Activated naive CD8-positive, alpha-beta T cell treated with anti-CD3 and anti-CD28 coated beads, Interleukin-2, amount 10 ng/mL, durations not matched to agents 7 days and 5 days (primary cell): ENCODE measurements at regions not wholly inside any gene's neighbourhood (a gene's known extent, or its start where the extent isn't known, plus 50 kb on each side); places are given as distances from the start of the nearest gene placed in this dataset.
A peak's percentile ranks its signal among the peaks of the same experiment; 100 is the strongest.

Experiments
- ATAC-seq: fragments of 150-1000 bp; cut with Tn5 transposase; one replicate; pipeline ENCODE4 v1.10.0; 2021; ENCODE audit warnings: low read depth, moderate library complexity
- POLR2A ChIA-PET: fragments of 350-600 bp; sonication (Branson Sonifier 250); formaldehyde crosslinking; loops from one replicate; lab custom pipeline; 2021; ENCODE audit warnings: antibody characterized with exemption; lab: Charles Lee
- DNase-seq: peaks from one replicate; pipeline ENCODE4 v3.0.0; 2021
- H3K27ac Mint-ChIP-seq: one replicate; pipeline ENCODE4 v1.8.0; 2022; ENCODE audit warnings: mild to moderate bottlenecking, mixed read lengths
- H3K27me3 Mint-ChIP-seq: one replicate; pipeline ENCODE4 v1.8.0; 2022; ENCODE audit warnings: mild to moderate bottlenecking, moderate library complexity, mixed read lengths
- H3K36me3 Mint-ChIP-seq: one replicate; pipeline ENCODE4 v1.8.0; 2021; ENCODE audit warnings: mild to moderate bottlenecking, mixed read lengths
- H3K4me1 Mint-ChIP-seq: one replicate; pipeline ENCODE4 v1.8.0; 2021; ENCODE audit warnings: mixed read lengths
- H3K4me3 Mint-ChIP-seq: one replicate; pipeline ENCODE4 v1.8.0; 2022; ENCODE audit warnings: mild to moderate bottlenecking, moderate library complexity, mixed read lengths
- H3K9me3 Mint-ChIP-seq: one replicate; pipeline ENCODE4 v1.8.0; 2021; ENCODE audit warnings: mixed read lengths

GRCh38 chr12:124402248-124403066 is 107.6 kb downstream of the RFLNA start:
- Mint-ChIP-seq H3K9me3 (no peaks in the 10 kb centered on the region), H3K27ac (no peak overlapping the region), H3K27me3 (no peaks in the 10 kb centered on the region), H3K36me3 (peaks cover 4% of the 10 kb centered on the region), H3K4me3 (no peak overlapping the region), H3K4me1 (peaks cover 3% of the 10 kb centered on the region)
- ATAC-seq (no peak), DNase-seq (no peak)
- POLR2A ChIA-PET, result no interaction called here

- Mint-ChIP-seq H3K27me3 (no peaks in the 10 kb centered on the region), H3K4me3 (no peak overlapping the region), H3K36me3 (peaks cover 4% of the 10 kb centered on the region)
Observed at GRCh38 chr12:124401704-124402221, 106.9 kb downstream of the RFLNA start.

GRCh38 chr12:124400124-124400523 is 105.2 kb downstream of the RFLNA start:
- no peak for ATAC-seq

More at GRCh38 chr12:124401704-124402221, 106.9 kb downstream of the RFLNA start:
- POLR2A ChIA-PET, result no interaction called here
- no peak for DNase-seq
- no peak for ATAC-seq
- Mint-ChIP-seq H3K4me1 (peaks cover 3% of the 10 kb centered on the region), H3K27ac (no peak overlapping the region), H3K9me3 (no peaks in the 10 kb centered on the region)

DNA sequence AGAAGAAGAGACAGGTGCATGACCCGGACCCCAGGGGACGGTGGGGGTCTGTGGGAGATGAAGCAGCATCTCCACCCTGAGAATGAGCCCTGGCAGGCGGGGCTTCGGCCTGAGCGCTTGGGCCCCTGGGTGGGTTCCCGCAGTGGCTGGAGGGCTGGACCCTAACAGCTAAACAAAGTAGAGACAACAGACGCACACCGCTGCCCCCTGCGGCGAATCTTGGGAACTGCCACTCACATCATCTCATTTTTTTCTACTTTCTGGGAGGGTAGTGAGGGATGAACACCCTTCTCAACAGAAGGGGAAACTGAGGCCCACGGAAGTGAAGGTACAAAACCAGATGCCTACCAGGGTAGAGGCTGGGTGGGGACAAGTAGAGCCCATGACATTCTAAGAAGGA is 104.7 kb downstream of the RFLNA start:
- no peaks in the 10 kb centered on the region for H3K9me3 Mint-ChIP-seq
- H3K4me1 Mint-ChIP-seq, result no peaks in the 10 kb centered on the region
- DNase-seq (peak; percentile 56), ATAC-seq (no peak)
- H3K36me3 Mint-ChIP-seq, result peaks cover 4% of the 10 kb centered on the region
- POLR2A ChIA-PET, result no interaction called here
- H3K27me3 Mint-ChIP-seq, result no peaks in the 10 kb centered on the region
- no peak overlapping the region for H3K4me3 Mint-ChIP-seq
- H3K27ac Mint-ChIP-seq, result no peak overlapping the region

More at GRCh38 chr12:124400124-124400523, 105.2 kb downstream of the RFLNA start:
- no peak overlapping the region for H3K4me3 Mint-ChIP-seq
- POLR2A ChIA-PET, result no interaction called here
- H3K36me3 Mint-ChIP-seq, result peaks cover 4% of the 10 kb centered on the region
- no peak overlapping the region for H3K27ac Mint-ChIP-seq
- no peaks in the 10 kb centered on the region for H3K27me3 Mint-ChIP-seq
- DNase-seq, result no peak
- peaks cover 2% of the 10 kb centered on the region for H3K4me1 Mint-ChIP-seq
- no peaks in the 10 kb centered on the region for H3K9me3 Mint-ChIP-seq

GRCh38 chr12:124398578-124399227 is 103.8 kb downstream of the RFLNA start:
- H3K4me1 Mint-ChIP-seq, result no peaks in the 10 kb centered on the region
- POLR2A ChIA-PET, result no interaction called here

GRCh38 chr12:124397807-124398577 is 103.1 kb downstream of the RFLNA start:
- Mint-ChIP-seq H3K36me3 (peaks cover 4% of the 10 kb centered on the region), H3K4me1 (no peaks in the 10 kb centered on the region), H3K27me3 (no peaks in the 10 kb centered on the region), H3K9me3 (no peaks in the 10 kb centered on the region), H3K4me3 (no peak overlapping the region), H3K27ac (no peak overlapping the region)
- ATAC-seq, result no peak
- no peak for DNase-seq
- POLR2A ChIA-PET, result no interaction called here

More at GRCh38 chr12:124398578-124399227, 103.8 kb downstream of the RFLNA start:
- Mint-ChIP-seq H3K36me3 (peaks cover 4% of the 10 kb centered on the region), H3K9me3 (no peaks in the 10 kb centered on the region), H3K4me3 (no peak overlapping the region), H3K27me3 (no peaks in the 10 kb centered on the region), H3K27ac (no peak overlapping the region)
- ATAC-seq (no peak), DNase-seq (no peak)

GRCh38 chr12:124397399-124397679 is 102.4 kb downstream of the RFLNA start:
- POLR2A ChIA-PET, result no interaction called here
- DNase-seq, result no peak
- peaks cover 1% of the 10 kb centered on the region for H3K4me1 Mint-ChIP-seq
- no peak overlapping the region for H3K4me3 Mint-ChIP-seq
- H3K27ac Mint-ChIP-seq, result no peak overlapping the region
- no peaks in the 10 kb centered on the region for H3K27me3 Mint-ChIP-seq
- peaks cover 4% of the 10 kb centered on the region for H3K36me3 Mint-ChIP-seq
- no peak for ATAC-seq
- no peaks in the 10 kb centered on the region for H3K9me3 Mint-ChIP-seq

GRCh38 chr12:124396544-124397398 is 101.9 kb downstream of the RFLNA start:
- ATAC-seq (no peak), DNase-seq (no peak)
- Mint-ChIP-seq H3K4me1 (peaks cover 6% of the 10 kb centered on the region), H3K27ac (no peak overlapping the region), H3K4me3 (no peak overlapping the region), H3K27me3 (no peaks in the 10 kb centered on the region), H3K9me3 (no peaks in the 10 kb centered on the region), H3K36me3 (peaks cover 4% of the 10 kb centered on the region)
- POLR2A ChIA-PET, result no interaction called here

GRCh38 chr12:124395986-124396385 is 101.1 kb downstream of the RFLNA start:
- no peak for ATAC-seq

DNA sequence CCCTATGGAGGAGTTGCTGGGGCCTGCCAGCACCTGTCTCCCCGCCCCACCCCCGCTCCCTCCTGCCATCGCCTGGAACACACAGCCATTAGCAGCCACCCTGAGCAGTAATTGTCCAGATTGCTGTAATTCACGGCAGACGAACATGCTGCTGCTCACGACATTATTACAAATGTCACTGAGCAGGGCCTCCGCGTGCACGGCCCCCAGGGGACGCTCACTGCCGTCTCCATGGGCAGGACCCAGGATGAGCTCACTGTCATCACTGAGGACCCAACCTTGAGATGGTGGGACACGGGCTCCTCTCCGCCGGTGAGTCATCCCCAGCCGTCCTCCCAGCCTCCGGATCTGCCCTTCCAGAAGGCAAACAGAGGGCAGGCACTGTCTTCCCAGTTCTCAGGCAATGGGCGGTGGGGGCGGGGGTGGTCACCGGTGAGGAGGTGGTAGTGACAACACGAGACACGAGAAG is 100.4 kb downstream of the RFLNA start:
- Mint-ChIP-seq H3K27me3 (no peaks in the 10 kb centered on the region), H3K4me1 (peaks cover 18% of the 10 kb centered on the region), H3K9me3 (no peaks in the 10 kb centered on the region), H3K36me3 (peaks cover 2% of the 10 kb centered on the region), H3K4me3 (no peak overlapping the region), H3K27ac (no peak overlapping the region)
- ATAC-seq (no peak), DNase-seq (no peak)
- POLR2A ChIA-PET, result no interaction called here

More at GRCh38 chr12:124395986-124396385, 101.1 kb downstream of the RFLNA start:
- Mint-ChIP-seq H3K27me3 (no peaks in the 10 kb centered on the region), H3K4me3 (no peak overlapping the region), H3K9me3 (no peaks in the 10 kb centered on the region), H3K36me3 (peaks cover 2% of the 10 kb centered on the region), H3K4me1 (peaks cover 14% of the 10 kb centered on the region), H3K27ac (no peak overlapping the region)
- POLR2A ChIA-PET, result no interaction called here
- no peak for DNase-seq

- DNase-seq, result no peak
- Mint-ChIP-seq H3K27me3 (no peaks in the 10 kb centered on the region), H3K4me1 (peaks cover 24% of the 10 kb centered on the region), H3K27ac (no peak overlapping the region), H3K9me3 (no peaks in the 10 kb centered on the region), H3K4me3 (no peak overlapping the region), H3K36me3 (no peaks in the 10 kb centered on the region)
- ATAC-seq, result no peak
- POLR2A ChIA-PET, result no interaction called here
Observed at GRCh38 chr12:124394462-124395128, 99.7 kb downstream of the RFLNA start.

DNA sequence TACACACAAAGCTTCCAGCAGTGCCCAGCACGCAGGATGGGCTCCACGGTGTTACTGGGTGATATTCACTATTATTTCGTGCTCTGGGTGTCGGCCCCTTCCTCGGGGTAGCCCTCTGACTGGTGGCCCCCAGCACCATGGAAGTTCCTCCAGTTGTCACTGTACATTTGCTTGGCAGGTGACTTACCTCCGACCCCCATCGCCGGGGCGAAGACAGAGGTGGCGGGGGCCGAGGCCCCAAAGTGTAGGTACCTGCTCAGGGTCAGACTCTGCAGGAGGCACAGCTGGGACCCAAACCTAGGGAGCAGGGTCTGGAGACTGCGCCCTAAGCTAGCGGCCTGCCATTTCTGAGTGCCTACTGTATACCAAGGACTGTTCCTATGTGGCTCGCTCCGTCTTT is 98.9 kb downstream of the RFLNA start:
- H3K9me3 Mint-ChIP-seq, result no peaks in the 10 kb centered on the region
- H3K4me1 Mint-ChIP-seq, result peaks cover 24% of the 10 kb centered on the region
- ATAC-seq (no peak), DNase-seq (no peak)
- H3K27ac Mint-ChIP-seq, result no peak overlapping the region
- H3K4me3 Mint-ChIP-seq, result no peak overlapping the region
- H3K27me3 Mint-ChIP-seq, result no peaks in the 10 kb centered on the region
- no peaks in the 10 kb centered on the region for H3K36me3 Mint-ChIP-seq
- POLR2A ChIA-PET, result no interaction called here
